GM12873 (cell line): ENCODE measurements at regions not wholly inside any gene's neighbourhood (a gene's known extent, or its start where the extent isn't known, plus 50 kb on each side); places are given as distances from the start of the nearest gene placed in this dataset.

Source experiments
- CTCF ChIP-seq: IDR thresholded peaks from 2 replicates; pipeline ENCODE4 v1.5.1; 2012; ENCODE audit warnings: low read depth, mild to moderate bottlenecking, moderate library complexity, low read length, control low read depth; ENCODE audit not compliant: insufficient read depth; ENCODE audit errors: missing control alignments

GRCh38 chr6:164570801-164571200 is 738.6 kb downstream of the C6orf118 start:
- no peak for TF ChIP-seq CTCF

GRCh38 chr6:164569509-164569908 is 739.9 kb downstream of the C6orf118 start:
- TF ChIP-seq CTCF, result no peak

GRCh38 chr6:164563924-164564323 is 745.5 kb downstream of the C6orf118 start:
- TF ChIP-seq CTCF, result no peak

GRCh38 chr6:164561656-164562055 is 747.7 kb downstream of the C6orf118 start:
- no peak for TF ChIP-seq CTCF

- no peak for TF ChIP-seq CTCF
Observed at GRCh38 chr6:164554700-164555476, 754.5 kb downstream of the C6orf118 start.

- no peak for TF ChIP-seq CTCF
Observed at GRCh38 chr6:164554226-164554625, 755.2 kb downstream of the C6orf118 start.

GRCh38 chr6:164551706-164552105 is 757.7 kb downstream of the C6orf118 start:
- TF ChIP-seq CTCF, result no peak

- TF ChIP-seq CTCF, result no peak
Observed at GRCh38 chr6:164547076-164547475, 762.3 kb downstream of the C6orf118 start.
